ENCODE measurements at regions not wholly inside any gene's neighbourhood (a gene's known extent, or its start where the extent isn't known, plus 50 kb on each side); places are given as distances from the start of the nearest gene placed in this dataset.
"Not testable (repeated sequence)": the region's sequence is repeated elsewhere in the genome, so short reads cannot be mapped to it uniquely, and the experiment has no call there.

DNA sequence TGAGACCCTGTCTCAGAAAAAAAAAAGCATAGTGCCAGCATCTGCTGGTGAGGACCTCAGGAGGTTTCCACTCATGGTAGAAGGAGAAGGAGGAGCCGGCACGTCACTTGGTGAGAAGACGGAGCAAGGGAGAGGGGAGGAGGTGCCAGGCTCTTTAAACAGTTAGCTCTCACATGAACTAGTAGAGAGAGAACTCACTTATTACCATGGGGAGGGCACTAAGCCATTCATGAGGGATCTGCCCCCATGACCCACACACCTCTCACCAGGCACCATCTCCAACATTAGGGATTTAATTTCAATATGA, 62.9 kb upstream of the VKORC1L1 start:
- no peak overlapping the region for H2AFZ ChIP-seq (ENCODE audit: low read length)
- no peak overlapping the region for H3K27ac ChIP-seq (ENCODE audit: insufficient read depth, low read length)
- H3K4me2 ChIP-seq (ENCODE audit: extremely low read depth, insufficient read depth, low read length): no peak overlapping the region
- H3K4me1 ChIP-seq (ENCODE audit: control insufficient read depth, extremely low read depth, insufficient read depth, low read length): no peaks in the 10 kb centered on the region
- no peaks in the 10 kb centered on the region for H3K79me2 ChIP-seq (ENCODE audit: control insufficient read depth, insufficient read depth, low read length)
- H3K36me3 ChIP-seq (ENCODE audit: control insufficient read depth, insufficient read depth, low read length): no peaks in the 10 kb centered on the region
- H4K20me1 ChIP-seq (ENCODE audit: control insufficient read depth, extremely low read depth, insufficient read depth, low read length): no peaks in the 10 kb centered on the region
- DNase-seq (ENCODE audit: low read depth in 2 of 2): no peak
- H3K9me3 ChIP-seq (ENCODE audit: control insufficient read depth, insufficient read depth, low read depth, low read length): no peaks in the 10 kb centered on the region
- no peak overlapping the region for H3K9ac ChIP-seq (ENCODE audit: insufficient read depth, low read length)
- no peaks in the 10 kb centered on the region for H3K27me3 ChIP-seq (ENCODE audit: control insufficient read depth, insufficient read depth, low read length)
- TF ChIP-seq CTCF (conservative IDR thresholded peaks at IDR 0.05 in 1 of 2, IDR thresholded peaks at IDR 0.05 in 1 of 2; ENCODE audit: low read depth in 1 of 2, low read length in 2 of 2) (no peak), EZH2 (IDR thresholded peaks at IDR 0.05; ENCODE audit: low read length, missing control alignments) (no peak)
- no peak overlapping the region for H3K4me3 ChIP-seq (replicated peaks in 1 of 4; ENCODE audit: control extremely low read depth in 1 of 4, insufficient read depth in 1 of 4, low read depth in 3 of 4, low read length in 4 of 4)

GRCh38 chr7:65812281-65812680, 60.6 kb upstream of the VKORC1L1 start:
- no peak overlapping the region for H2AFZ ChIP-seq (ENCODE audit: low read length)

GRCh38 chr7:65814556-65815167, 58.2 kb upstream of the VKORC1L1 start:
- H3K27me3 ChIP-seq (ENCODE audit: control insufficient read depth, insufficient read depth, low read length); H3K4me2 ChIP-seq (ENCODE audit: extremely low read depth, insufficient read depth, low read length); H3K9ac ChIP-seq (ENCODE audit: insufficient read depth, low read length); H3K27ac ChIP-seq (ENCODE audit: insufficient read depth, low read length); H3K36me3 ChIP-seq (ENCODE audit: control insufficient read depth, insufficient read depth, low read length); H3K9me3 ChIP-seq (ENCODE audit: control insufficient read depth, insufficient read depth, low read depth, low read length); H3K4me3 ChIP-seq (replicated peaks in 1 of 4; ENCODE audit: control extremely low read depth in 1 of 4, insufficient read depth in 1 of 4, low read depth in 3 of 4, low read length in 4 of 4); H3K79me2 ChIP-seq (ENCODE audit: control insufficient read depth, insufficient read depth, low read length); H2AFZ ChIP-seq (ENCODE audit: low read length); H4K20me1 ChIP-seq (ENCODE audit: control insufficient read depth, extremely low read depth, insufficient read depth, low read length); H3K4me1 ChIP-seq (ENCODE audit: control insufficient read depth, extremely low read depth, insufficient read depth, low read length): not testable (repeated sequence)
- peak; percentile 44 to 63 for DNase-seq (ENCODE audit: low read depth in 2 of 2)

More at GRCh38 chr7:65812281-65812680, 60.6 kb upstream of the VKORC1L1 start:
- Histone ChIP-seq H3K27ac (ENCODE audit: insufficient read depth, low read length) (no peak overlapping the region), H3K36me3 (ENCODE audit: control insufficient read depth, insufficient read depth, low read length) (no peaks in the 10 kb centered on the region), H3K79me2 (ENCODE audit: control insufficient read depth, insufficient read depth, low read length) (no peaks in the 10 kb centered on the region), H3K9ac (ENCODE audit: insufficient read depth, low read length) (no peak overlapping the region), H3K9me3 (ENCODE audit: control insufficient read depth, insufficient read depth, low read depth, low read length) (no peaks in the 10 kb centered on the region), H4K20me1 (ENCODE audit: control insufficient read depth, extremely low read depth, insufficient read depth, low read length) (no peaks in the 10 kb centered on the region), H3K4me2 (ENCODE audit: extremely low read depth, insufficient read depth, low read length) (no peak overlapping the region), H3K27me3 (ENCODE audit: control insufficient read depth, insufficient read depth, low read length) (no peaks in the 10 kb centered on the region), H3K4me3 (replicated peaks in 1 of 4; ENCODE audit: control extremely low read depth in 1 of 4, insufficient read depth in 1 of 4, low read depth in 3 of 4, low read length in 4 of 4) (no peak overlapping the region), H3K4me1 (ENCODE audit: control insufficient read depth, extremely low read depth, insufficient read depth, low read length) (no peaks in the 10 kb centered on the region)
- TF ChIP-seq EZH2 (IDR thresholded peaks at IDR 0.05; ENCODE audit: low read length, missing control alignments) (no peak), CTCF (conservative IDR thresholded peaks at IDR 0.05 in 1 of 2, IDR thresholded peaks at IDR 0.05 in 1 of 2; ENCODE audit: low read depth in 1 of 2, low read length in 2 of 2) (no peak)
- DNase-seq (ENCODE audit: low read depth in 2 of 2): peak; percentile 21 to 52

Measured in fibroblast of lung (primary cell).